GM23338 (cell line): ENCODE measurements at regions not wholly inside any gene's neighbourhood (a gene's known extent, or its start where the extent isn't known, plus 50 kb on each side); places are given as distances from the start of the nearest gene placed in this dataset.

Experiments
- ATAC-seq: fragments of 200-7000 bp; cut with Tn5 transposase; 3 replicates; pipeline ENCODE4 v1.9.1; 2020
- DNase-seq: peaks from one replicate; pipeline ENCODE4 v3.0.0-alpha.2; 2015; ENCODE audit warnings: low spot score
- H2AFZ ChIP-seq: fragments of 200-600 bp; sonication (generic); 2 replicates; pipeline ENCODE4 v1.8.0; 2016; ENCODE audit warnings: antibody characterized with exemption, mild to moderate bottlenecking, moderate library complexity
- H3F3A ChIP-seq: fragments of 200-600 bp; sonication (generic); replicated peaks from 2 replicates; pipeline ENCODE4 v1.8.0; 2017; ENCODE audit warnings: antibody characterized with exemption, mixed run types, low read depth
- H3K27ac ChIP-seq: fragments of 200-600 bp; sonication (generic); 2 replicates; pipeline ENCODE4 v1.6.1; 2016; ENCODE audit warnings: low read depth
- H3K27me3 ChIP-seq: fragments of 200-600 bp; sonication (generic); 2 replicates; pipeline ENCODE4 v1.8.0; 2016; ENCODE audit warnings: mild to moderate bottlenecking, mixed run types, moderate library complexity; ENCODE audit not compliant: insufficient read depth
- H3K36me3 ChIP-seq: fragments of 200-600 bp; sonication (generic); 2 replicates; pipeline ENCODE4 v1.8.0; 2016; ENCODE audit warnings: mild to moderate bottlenecking; ENCODE audit not compliant: insufficient read depth
- H3K4me1 ChIP-seq: fragments of 200-600 bp; sonication (generic); 2 replicates; pipeline ENCODE4 v1.8.0; 2016; ENCODE audit warnings: mild to moderate bottlenecking, moderate library complexity; ENCODE audit not compliant: insufficient read depth
- H3K4me2 ChIP-seq: fragments of 200-600 bp; sonication (generic); 2 replicates; pipeline ENCODE4 v1.7.1; 2017; ENCODE audit warnings: mixed run types
- H3K4me3 ChIP-seq: fragments of 200-600 bp; sonication (generic); 2 replicates; pipeline ENCODE4 v1.6.1; 2016; ENCODE audit warnings: mixed run types
- H3K79me2 ChIP-seq: fragments of 200-600 bp; sonication (generic); replicated peaks from 2 replicates; pipeline ENCODE4 v1.8.0; 2017; ENCODE audit warnings: mild to moderate bottlenecking; ENCODE audit not compliant: insufficient read depth
- H3K9me2 ChIP-seq: fragments of 200-600 bp; sonication (generic); 2 replicates; pipeline ENCODE4 v1.8.0; 2017; ENCODE audit not compliant: insufficient read depth
- H4K20me1 ChIP-seq: fragments of 200-600 bp; sonication (generic); replicated peaks from 2 replicates; pipeline ENCODE4 v1.8.0; 2017; ENCODE audit warnings: mild to moderate bottlenecking; ENCODE audit not compliant: insufficient read depth
- H3K27ac Mint-ChIP-seq: 2 replicates; pipeline ENCODE4 v1.8.0; 2020; ENCODE audit warnings: inconsistent platforms, mild to moderate bottlenecking, moderate library complexity, mixed read lengths
- H3K27me3 Mint-ChIP-seq: 3 replicates; pipeline ENCODE4 v1.8.0; 2022; ENCODE audit warnings: low read depth, mild to moderate bottlenecking, moderate library complexity, mixed read lengths, inconsistent platforms; ENCODE audit not compliant: insufficient read depth, poor library complexity
- H3K36me3 Mint-ChIP-seq: 3 replicates; pipeline ENCODE4 v1.8.0; 2021; ENCODE audit warnings: low read depth, mild to moderate bottlenecking, inconsistent platforms, moderate library complexity, mixed read lengths
- H3K4me1 Mint-ChIP-seq: 3 replicates; pipeline ENCODE4 v1.8.0; 2020; ENCODE audit warnings: mild to moderate bottlenecking, inconsistent platforms, mixed read lengths
- H3K4me3 Mint-ChIP-seq: 3 replicates; pipeline ENCODE4 v1.8.0; 2021; ENCODE audit warnings: moderate library complexity, mild to moderate bottlenecking, inconsistent platforms, mixed read lengths
- H3K9me3 Mint-ChIP-seq: 3 replicates; pipeline ENCODE4 v1.8.0; 2020; ENCODE audit warnings: moderate library complexity, mild to moderate bottlenecking, inconsistent platforms, mixed read lengths
- CREB1 ChIP-seq: fragments of 250-450 bp; sonication (Bioruptor Pico); IDR thresholded peaks from 2 replicates; pipeline ENCODE4 v1.5.0; 2020; ENCODE audit warnings: low read depth, mild to moderate bottlenecking, moderate library complexity
- EZH2 ChIP-seq: fragments of 200-600 bp; sonication (generic); IDR thresholded peaks from one replicate; pipeline ENCODE4 v1.8.0; 2017; ENCODE audit warnings: antibody characterized with exemption, mild to moderate bottlenecking, low read depth; ENCODE audit not compliant: unreplicated experiment
- EZH2phosphoT487 ChIP-seq: fragments of 200-600 bp; sonication (generic); IDR thresholded peaks from one replicate; pipeline ENCODE4 v1.8.1; 2018; ENCODE audit warnings: antibody characterized with exemption; ENCODE audit not compliant: unreplicated experiment
- JUNB ChIP-seq: IDR thresholded peaks from one replicate; pipeline ENCODE4 v1.6.1; 2016; ENCODE audit warnings: antibody characterized with exemption; ENCODE audit not compliant: unreplicated experiment
- NANOG ChIP-seq: IDR thresholded peaks from 2 replicates; pipeline ENCODE4 v1.6.1; 2016; ENCODE audit warnings: antibody characterized with exemption, borderline replicate concordance
- POLR2AphosphoS5 ChIP-seq: IDR thresholded peaks from 2 replicates; pipeline ENCODE4 v1.6.1; 2016; ENCODE audit warnings: antibody characterized with exemption, low read depth
- STAT1 ChIP-seq: IDR thresholded peaks from one replicate; pipeline ENCODE4 v1.6.1; 2016; ENCODE audit warnings: antibody characterized with exemption; ENCODE audit not compliant: unreplicated experiment
- ZNF114 ChIP-seq: fragments of 250-450 bp; sonication (Bioruptor Pico); IDR thresholded peaks from 2 replicates; pipeline ENCODE4 v1.5.0; 2020; ENCODE audit warnings: mild to moderate bottlenecking, moderate library complexity
- ZNF331 ChIP-seq: fragments of 250-450 bp; sonication (Bioruptor Pico); IDR thresholded peaks from 2 replicates; pipeline ENCODE4 v1.5.0; 2020; ENCODE audit warnings: low read depth, mild to moderate bottlenecking, moderate library complexity
- TF ChIP-seq, protein P1 (sequence below): IDR thresholded peaks from 2 replicates; pipeline ENCODE4 v1.6.1; 2016; ENCODE audit warnings: antibody characterized with exemption
- TF ChIP-seq, protein P2 (sequence below), 2 experiments: fragments of 200-600 bp in 1 of 2; sonication (generic) in 1 of 2; conservative IDR thresholded peaks; 2 replicates each; pipeline versions ENCODE4 v1.5.1 to v1.6.1; 2016 to 2017; ENCODE audit warnings: antibody characterized with exemption in 2 of 2, low read depth in 2 of 2, mild to moderate bottlenecking in 2 of 2, moderate library complexity in 1 of 2
- TF ChIP-seq, protein P3 (sequence below): fragments of 250-450 bp; sonication (Bioruptor Pico); IDR thresholded peaks from 2 replicates; pipeline ENCODE4 v1.5.0; 2020; ENCODE audit warnings: mild to moderate bottlenecking, moderate library complexity
- TF ChIP-seq, protein P4 (sequence below): IDR thresholded peaks from one replicate; pipeline ENCODE4 v1.6.1; 2018; ENCODE audit warnings: antibody characterized with exemption; ENCODE audit not compliant: unreplicated experiment

DNA sequence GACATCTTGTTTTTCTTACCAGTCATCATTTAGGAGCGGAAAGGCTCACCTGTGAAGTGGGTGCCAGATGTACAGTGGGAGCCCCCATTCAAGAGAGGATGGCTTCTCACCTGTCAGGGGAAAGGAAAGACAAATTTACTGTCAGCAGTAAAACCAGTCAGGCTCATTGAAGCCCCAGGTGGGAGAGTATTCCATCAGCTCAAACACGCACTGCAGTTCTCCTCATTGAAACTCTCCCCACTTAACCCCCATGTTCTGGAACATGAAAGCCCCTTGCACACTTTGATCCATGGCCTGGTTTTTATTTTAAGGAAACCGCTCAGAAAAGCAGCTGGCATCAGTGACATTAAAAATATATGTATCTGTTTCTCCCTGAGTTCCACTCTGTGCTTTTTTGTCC lies 401.1 kb upstream of the ZNF507 start:
- Histone ChIP-seq H3K27ac (no peak overlapping the region), H3F3A (no peaks in the 10 kb centered on the region), H3K4me2 (no peak overlapping the region), H3K9me2 (peaks cover 6% of the 10 kb centered on the region; the same call in 1 of the 2 replicates), H3K4me3 (no peak overlapping the region), H3K4me1 (no peaks in the 10 kb centered on the region), H3K36me3 (no peaks in the 10 kb centered on the region), H2AFZ (0 out of 2 replicates have a peak overlapping the region, but pooled peaks have one; percentile 56), H3K79me2 (no peaks in the 10 kb centered on the region), H4K20me1 (no peaks in the 10 kb centered on the region), H3K27me3 (no peaks in the 10 kb centered on the region)
- ATAC-seq (no peak), DNase-seq (no peak)
- Mint-ChIP-seq H3K4me1 (peaks cover 7% of the 10 kb centered on the region), H3K36me3 (no peaks in the 10 kb centered on the region), H3K9me3 (no peaks in the 10 kb centered on the region), H3K27me3 (no peaks in the 10 kb centered on the region), H3K4me3 (no peak overlapping the region), H3K27ac (no peak overlapping the region)
- TF ChIP-seq JUNB (no peak), ZNF331 (CRISPR knock-in tag) (no peak), STAT1 (no peak), ZNF114 (CRISPR knock-in tag) (no peak), EZH2 (no peak), CREB1 (CRISPR knock-in tag) (no peak), EZH2phosphoT487 (no peak), POLR2AphosphoS5 (no peak), NANOG (no peak)
- TF ChIP-seq, protein P1, sequence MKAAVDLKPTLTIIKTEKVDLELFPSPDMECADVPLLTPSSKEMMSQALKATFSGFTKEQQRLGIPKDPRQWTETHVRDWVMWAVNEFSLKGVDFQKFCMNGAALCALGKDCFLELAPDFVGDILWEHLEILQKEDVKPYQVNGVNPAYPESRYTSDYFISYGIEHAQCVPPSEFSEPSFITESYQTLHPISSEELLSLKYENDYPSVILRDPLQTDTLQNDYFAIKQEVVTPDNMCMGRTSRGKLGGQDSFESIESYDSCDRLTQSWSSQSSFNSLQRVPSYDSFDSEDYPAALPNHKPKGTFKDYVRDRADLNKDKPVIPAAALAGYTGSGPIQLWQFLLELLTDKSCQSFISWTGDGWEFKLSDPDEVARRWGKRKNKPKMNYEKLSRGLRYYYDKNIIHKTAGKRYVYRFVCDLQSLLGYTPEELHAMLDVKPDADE = no peak
- TF ChIP-seq, protein P2, sequence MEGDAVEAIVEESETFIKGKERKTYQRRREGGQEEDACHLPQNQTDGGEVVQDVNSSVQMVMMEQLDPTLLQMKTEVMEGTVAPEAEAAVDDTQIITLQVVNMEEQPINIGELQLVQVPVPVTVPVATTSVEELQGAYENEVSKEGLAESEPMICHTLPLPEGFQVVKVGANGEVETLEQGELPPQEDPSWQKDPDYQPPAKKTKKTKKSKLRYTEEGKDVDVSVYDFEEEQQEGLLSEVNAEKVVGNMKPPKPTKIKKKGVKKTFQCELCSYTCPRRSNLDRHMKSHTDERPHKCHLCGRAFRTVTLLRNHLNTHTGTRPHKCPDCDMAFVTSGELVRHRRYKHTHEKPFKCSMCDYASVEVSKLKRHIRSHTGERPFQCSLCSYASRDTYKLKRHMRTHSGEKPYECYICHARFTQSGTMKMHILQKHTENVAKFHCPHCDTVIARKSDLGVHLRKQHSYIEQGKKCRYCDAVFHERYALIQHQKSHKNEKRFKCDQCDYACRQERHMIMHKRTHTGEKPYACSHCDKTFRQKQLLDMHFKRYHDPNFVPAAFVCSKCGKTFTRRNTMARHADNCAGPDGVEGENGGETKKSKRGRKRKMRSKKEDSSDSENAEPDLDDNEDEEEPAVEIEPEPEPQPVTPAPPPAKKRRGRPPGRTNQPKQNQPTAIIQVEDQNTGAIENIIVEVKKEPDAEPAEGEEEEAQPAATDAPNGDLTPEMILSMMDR (conservative IDR thresholded peaks at IDR 0.05; ENCODE audit: low read depth in 2 of 2) = no peak
- TF ChIP-seq, protein P3, sequence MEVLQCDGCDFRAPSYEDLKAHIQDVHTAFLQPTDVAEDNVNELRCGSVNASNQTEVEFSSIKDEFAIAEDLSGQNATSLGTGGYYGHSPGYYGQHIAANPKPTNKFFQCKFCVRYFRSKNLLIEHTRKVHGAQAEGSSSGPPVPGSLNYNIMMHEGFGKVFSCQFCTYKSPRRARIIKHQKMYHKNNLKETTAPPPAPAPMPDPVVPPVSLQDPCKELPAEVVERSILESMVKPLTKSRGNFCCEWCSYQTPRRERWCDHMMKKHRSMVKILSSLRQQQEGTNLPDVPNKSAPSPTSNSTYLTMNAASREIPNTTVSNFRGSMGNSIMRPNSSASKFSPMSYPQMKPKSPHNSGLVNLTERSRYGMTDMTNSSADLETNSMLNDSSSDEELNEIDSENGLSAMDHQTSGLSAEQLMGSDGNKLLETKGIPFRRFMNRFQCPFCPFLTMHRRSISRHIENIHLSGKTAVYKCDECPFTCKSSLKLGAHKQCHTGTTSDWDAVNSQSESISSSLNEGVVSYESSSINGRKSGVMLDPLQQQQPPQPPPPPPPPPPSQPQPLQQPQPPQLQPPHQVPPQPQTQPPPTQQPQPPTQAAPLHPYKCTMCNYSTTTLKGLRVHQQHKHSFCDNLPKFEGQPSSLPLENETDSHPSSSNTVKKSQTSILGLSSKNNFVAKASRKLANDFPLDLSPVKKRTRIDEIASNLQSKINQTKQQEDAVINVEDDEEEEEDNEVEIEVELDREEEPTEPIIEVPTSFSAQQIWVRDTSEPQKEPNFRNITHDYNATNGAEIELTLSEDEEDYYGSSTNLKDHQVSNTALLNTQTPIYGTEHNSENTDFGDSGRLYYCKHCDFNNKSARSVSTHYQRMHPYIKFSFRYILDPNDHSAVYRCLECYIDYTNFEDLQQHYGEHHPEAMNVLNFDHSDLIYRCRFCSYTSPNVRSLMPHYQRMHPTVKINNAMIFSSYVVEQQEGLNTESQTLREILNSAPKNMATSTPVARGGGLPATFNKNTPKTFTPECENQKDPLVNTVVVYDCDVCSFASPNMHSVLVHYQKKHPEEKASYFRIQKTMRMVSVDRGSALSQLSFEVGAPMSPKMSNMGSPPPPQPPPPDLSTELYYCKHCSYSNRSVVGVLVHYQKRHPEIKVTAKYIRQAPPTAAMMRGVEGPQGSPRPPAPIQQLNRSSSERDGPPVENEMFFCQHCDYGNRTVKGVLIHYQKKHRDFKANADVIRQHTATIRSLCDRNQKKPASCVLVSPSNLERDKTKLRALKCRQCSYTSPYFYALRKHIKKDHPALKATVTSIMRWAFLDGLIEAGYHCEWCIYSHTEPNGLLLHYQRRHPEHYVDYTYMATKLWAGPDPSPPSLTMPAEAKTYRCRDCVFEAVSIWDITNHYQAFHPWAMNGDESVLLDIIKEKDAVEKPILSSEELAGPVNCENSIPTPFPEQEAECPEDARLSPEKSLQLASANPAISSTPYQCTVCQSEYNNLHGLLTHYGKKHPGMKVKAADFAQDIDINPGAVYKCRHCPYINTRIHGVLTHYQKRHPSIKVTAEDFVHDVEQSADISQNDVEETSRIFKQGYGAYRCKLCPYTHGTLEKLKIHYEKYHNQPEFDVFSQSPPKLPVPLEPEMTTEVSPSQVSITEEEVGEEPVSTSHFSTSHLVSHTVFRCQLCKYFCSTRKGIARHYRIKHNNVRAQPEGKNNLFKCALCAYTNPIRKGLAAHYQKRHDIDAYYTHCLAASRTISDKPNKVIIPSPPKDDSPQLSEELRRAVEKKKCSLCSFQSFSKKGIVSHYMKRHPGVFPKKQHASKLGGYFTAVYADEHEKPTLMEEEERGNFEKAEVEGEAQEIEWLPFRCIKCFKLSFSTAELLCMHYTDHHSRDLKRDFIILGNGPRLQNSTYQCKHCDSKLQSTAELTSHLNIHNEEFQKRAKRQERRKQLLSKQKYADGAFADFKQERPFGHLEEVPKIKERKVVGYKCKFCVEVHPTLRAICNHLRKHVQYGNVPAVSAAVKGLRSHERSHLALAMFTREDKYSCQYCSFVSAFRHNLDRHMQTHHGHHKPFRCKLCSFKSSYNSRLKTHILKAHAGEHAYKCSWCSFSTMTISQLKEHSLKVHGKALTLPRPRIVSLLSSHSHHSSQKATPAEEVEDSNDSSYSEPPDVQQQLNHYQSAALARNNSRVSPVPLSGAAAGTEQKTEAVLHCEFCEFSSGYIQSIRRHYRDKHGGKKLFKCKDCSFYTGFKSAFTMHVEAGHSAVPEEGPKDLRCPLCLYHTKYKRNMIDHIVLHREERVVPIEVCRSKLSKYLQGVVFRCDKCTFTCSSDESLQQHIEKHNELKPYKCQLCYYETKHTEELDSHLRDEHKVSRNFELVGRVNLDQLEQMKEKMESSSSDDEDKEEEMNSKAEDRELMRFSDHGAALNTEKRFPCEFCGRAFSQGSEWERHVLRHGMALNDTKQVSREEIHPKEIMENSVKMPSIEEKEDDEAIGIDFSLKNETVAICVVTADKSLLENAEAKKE (CRISPR knock-in tag) = no peak
- TF ChIP-seq, protein P4, sequence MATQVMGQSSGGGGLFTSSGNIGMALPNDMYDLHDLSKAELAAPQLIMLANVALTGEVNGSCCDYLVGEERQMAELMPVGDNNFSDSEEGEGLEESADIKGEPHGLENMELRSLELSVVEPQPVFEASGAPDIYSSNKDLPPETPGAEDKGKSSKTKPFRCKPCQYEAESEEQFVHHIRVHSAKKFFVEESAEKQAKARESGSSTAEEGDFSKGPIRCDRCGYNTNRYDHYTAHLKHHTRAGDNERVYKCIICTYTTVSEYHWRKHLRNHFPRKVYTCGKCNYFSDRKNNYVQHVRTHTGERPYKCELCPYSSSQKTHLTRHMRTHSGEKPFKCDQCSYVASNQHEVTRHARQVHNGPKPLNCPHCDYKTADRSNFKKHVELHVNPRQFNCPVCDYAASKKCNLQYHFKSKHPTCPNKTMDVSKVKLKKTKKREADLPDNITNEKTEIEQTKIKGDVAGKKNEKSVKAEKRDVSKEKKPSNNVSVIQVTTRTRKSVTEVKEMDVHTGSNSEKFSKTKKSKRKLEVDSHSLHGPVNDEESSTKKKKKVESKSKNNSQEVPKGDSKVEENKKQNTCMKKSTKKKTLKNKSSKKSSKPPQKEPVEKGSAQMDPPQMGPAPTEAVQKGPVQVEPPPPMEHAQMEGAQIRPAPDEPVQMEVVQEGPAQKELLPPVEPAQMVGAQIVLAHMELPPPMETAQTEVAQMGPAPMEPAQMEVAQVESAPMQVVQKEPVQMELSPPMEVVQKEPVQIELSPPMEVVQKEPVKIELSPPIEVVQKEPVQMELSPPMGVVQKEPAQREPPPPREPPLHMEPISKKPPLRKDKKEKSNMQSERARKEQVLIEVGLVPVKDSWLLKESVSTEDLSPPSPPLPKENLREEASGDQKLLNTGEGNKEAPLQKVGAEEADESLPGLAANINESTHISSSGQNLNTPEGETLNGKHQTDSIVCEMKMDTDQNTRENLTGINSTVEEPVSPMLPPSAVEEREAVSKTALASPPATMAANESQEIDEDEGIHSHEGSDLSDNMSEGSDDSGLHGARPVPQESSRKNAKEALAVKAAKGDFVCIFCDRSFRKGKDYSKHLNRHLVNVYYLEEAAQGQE = no peak
